Vagina (tissue), 2 donors: ENCODE measurements at regions not wholly inside any gene's neighbourhood (a gene's known extent, or its start where the extent isn't known, plus 50 kb on each side); places are given as distances from the start of the nearest gene placed in this dataset.

ENCODE experiments used
- CTCF ChIP-seq, 3 experiments: fragments of 450-650 bp in 2 of 3; fragments of 200-600 bp in 1 of 3; sonication (generic) in 1 of 3; IDR thresholded peaks; one replicate each; pipeline ENCODE4 v1.5.1; 2017 to 2019; ENCODE audit warnings: antibody characterized with exemption in 3 of 3, mild to moderate bottlenecking in 2 of 3, moderate library complexity in 2 of 3
- POLR2A ChIP-seq, 2 donors: fragments of 450-650 bp; IDR thresholded peaks; one replicate each; pipeline ENCODE4 v1.6.1; 2017; ENCODE audit warnings: antibody characterized with exemption in 2 of 2, mild to moderate bottlenecking in 2 of 2, moderate library complexity in 2 of 2
- POLR2AphosphoS5 ChIP-seq, 2 donors: sonication (generic); formaldehyde crosslinking; IDR thresholded peaks; one replicate each; pipeline ENCODE4 v1.9.0; 2017; ENCODE audit warnings: antibody characterized with exemption in 2 of 2, mild to moderate bottlenecking in 2 of 2, low read depth in 1 of 2; ENCODE audit not compliant: insufficient read depth in 1 of 2

GRCh38 chr22:48586799-48587185 is 1240.9 kb downstream of the BRD1 start:
- TF ChIP-seq POLR2A (IDR thresholded peaks at IDR 0.05) (no peak), CTCF (IDR thresholded peaks at IDR 0.05) (no peak), POLR2AphosphoS5 (IDR thresholded peaks at IDR 0.05; ENCODE audit: insufficient read depth in 1 of 2, low read depth in 1 of 2) (no peak)
